Myocyte (in vitro differentiated cells): ENCODE measurements at regions not wholly inside any gene's neighbourhood (a gene's known extent, or its start where the extent isn't known, plus 50 kb on each side); places are given as distances from the start of the nearest gene placed in this dataset.
A peak's percentile ranks its signal among the peaks of the same experiment; 100 is the strongest.
"Not testable (repeated sequence)": the region's sequence is repeated elsewhere in the genome, so short reads cannot be mapped to it uniquely, and the experiment has no call there.

Experiments
- DNase-seq: peaks from one replicate; pipeline ENCODE4 v3.0.0-alpha.2; 2012; ENCODE audit warnings: low read depth

GRCh38 chr4:188918787-188919186 lies 779.5 kb downstream of the TRIML1 start:
- no peak for DNase-seq

DNA sequence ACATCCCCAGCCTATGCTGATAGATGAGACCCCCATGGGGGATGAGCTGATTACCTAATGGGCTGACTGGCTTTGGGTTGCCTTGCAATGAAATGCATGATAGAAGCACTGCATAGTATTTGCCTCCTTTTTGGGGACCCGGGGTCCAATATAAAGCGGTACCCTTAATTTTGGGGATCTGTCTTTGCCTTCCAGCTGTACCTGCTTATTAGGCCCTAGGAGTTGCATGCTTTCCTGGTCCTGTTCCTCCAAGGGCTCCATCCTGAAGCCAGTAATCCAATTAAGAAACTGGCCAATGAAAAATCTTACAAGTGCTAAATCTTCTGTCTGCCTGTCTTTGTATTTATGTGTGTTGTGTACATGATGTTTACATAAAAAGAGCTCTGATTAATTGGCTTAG lies 791.6 kb downstream of the TRIML1 start:
- no peak for DNase-seq

- DNase-seq = no peak
These were observed 795.2 kb downstream of the TRIML1 start for GRCh38 chr4:188934320-188934962.

- DNase-seq = peak; percentile 83
These were observed 802.4 kb downstream of the TRIML1 start for GRCh38 chr4:188941524-188942119.

DNA sequence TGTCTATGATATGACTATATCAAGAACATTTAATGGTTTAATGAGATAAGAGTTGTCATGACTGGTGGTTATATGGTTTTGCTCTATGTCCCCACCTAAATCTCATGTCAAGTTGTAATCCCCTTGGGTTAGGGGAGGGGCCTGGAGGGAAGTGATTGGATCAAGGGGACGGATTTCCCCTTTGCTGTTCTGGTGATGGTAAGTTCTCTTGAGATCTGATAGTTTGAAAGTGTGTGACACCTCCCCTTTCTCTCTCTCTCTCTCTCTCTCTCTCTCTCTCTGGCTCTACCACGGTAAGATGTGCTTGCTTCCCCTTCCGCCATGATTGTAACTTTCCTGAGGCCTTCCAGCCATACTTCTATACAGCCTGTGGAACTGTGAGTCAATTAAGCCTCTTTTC lies 803.4 kb downstream of the TRIML1 start:
- DNase-seq = peak; percentile 42

DNA sequence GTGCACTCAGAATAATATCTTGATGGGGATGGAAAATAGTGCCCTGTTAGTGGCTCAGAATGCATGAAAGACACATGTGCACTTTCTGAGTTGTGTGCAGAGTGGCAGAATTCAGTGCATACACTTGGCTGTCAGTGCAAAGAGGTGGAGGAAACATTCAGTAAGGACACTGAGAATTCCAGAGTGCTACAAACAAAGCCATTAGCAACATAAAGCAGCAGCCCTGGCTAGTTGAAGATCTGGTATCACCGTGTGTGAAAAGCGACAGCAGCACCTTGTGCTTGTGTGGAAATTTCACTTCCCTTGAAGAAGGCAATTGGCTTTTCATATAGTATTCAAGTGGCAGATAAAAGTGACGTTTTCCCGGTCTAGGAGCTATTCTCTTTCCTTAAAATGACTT lies 810.4 kb downstream of the TRIML1 start:
- no peak for DNase-seq

GRCh38 chr4:188955066-188955465 lies 815.8 kb downstream of the TRIML1 start:
- no peak for DNase-seq

DNA sequence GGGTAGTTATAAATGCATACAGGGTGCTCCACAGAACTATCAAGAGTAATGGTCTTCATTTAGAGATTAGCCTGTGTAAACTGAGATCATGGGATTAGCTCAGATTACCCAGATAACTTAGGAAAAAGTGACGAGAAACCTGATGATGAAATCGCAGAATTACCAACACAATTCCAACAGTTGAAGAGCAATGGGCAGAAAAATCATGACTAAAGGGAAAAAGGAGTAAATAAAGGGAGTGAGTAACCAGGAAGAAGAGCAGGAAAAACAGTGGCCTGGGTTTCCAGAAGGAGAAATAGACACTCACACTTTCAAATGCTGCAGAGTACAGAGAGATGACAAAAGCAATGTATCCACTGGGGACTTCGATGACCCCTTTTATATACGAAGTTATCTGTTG lies 817.3 kb downstream of the TRIML1 start:
- DNase-seq = no peak

- no peak for DNase-seq
These were observed 819.1 kb downstream of the TRIML1 start for GRCh38 chr4:188958346-188958745.

DNA sequence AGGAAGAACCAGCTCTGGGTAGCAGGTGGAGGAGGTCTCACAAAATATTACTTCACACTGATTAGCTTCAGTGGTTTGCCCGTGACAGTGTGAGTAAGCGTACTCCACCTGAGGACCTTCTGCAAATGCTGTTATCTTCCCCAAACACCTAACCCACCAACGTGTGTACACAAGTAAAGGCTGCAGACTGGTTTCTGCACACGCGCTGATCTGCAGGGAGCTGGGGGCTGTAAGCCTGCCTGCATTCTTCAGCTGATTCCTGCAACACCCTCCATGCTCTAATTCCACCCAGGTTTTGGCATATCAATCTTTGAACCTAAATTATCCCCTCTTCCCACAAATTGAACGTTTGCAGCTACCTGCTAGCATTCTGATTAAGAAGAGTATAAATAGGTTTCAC lies 820.2 kb downstream of the TRIML1 start:
- no peak for DNase-seq

GRCh38 chr4:188960411-188961093 lies 821.3 kb downstream of the TRIML1 start:
- DNase-seq = no peak

- peak; percentile 32 for DNase-seq
These were observed 831.9 kb downstream of the TRIML1 start for GRCh38 chr4:188971125-188971524.

- DNase-seq = no peak
These were observed 836.0 kb downstream of the TRIML1 start for GRCh38 chr4:188975271-188975670.

- DNase-seq = peak; percentile 64
These were observed 837.4 kb downstream of the TRIML1 start for GRCh38 chr4:188976644-188977115.

- not testable (repeated sequence) for DNase-seq
These were observed 838.0 kb downstream of the TRIML1 start for GRCh38 chr4:188977232-188977631.

DNA sequence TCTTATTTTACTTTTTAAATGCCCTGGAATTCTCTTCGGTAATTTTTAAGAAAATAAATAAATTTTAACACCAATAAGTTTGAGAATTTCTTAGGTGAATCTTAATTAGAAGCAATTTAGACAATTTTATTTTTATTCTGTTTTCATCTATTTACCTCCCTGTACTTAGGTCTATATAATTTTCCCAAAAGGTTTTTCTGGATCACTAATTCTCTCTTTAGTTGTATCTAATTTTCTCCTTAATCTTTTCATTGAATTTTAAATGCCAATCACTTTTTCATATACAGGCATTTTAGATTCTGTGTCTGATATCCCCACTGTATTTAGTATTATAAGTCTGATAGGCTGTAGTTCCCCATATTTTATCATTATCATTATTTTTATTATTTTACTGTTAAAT lies 845.3 kb downstream of the TRIML1 start:
- DNase-seq = no peak

GRCh38 chr4:188986271-188986689 lies 847.0 kb downstream of the TRIML1 start:
- peak; percentile 22 for DNase-seq

DNA sequence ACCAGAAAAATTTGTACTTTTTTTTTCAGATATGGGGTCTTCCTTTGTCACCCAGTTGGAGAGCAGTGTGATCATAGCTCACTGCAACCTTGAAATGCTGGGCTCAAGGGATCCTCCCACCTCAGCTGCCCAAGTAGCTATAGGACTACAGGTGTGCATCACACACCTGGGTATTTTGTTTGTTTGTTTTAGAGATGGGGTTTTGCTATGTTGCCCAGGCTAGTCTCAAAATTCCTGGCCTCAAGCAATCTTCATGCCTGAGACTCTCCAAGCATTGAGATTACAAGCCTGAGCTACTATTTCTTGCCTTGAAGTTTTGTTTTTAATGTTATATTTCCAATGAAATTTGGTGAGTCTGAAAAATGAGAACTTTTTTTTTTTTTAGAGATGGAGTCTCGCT lies 847.8 kb downstream of the TRIML1 start:
- no peak for DNase-seq

DNA sequence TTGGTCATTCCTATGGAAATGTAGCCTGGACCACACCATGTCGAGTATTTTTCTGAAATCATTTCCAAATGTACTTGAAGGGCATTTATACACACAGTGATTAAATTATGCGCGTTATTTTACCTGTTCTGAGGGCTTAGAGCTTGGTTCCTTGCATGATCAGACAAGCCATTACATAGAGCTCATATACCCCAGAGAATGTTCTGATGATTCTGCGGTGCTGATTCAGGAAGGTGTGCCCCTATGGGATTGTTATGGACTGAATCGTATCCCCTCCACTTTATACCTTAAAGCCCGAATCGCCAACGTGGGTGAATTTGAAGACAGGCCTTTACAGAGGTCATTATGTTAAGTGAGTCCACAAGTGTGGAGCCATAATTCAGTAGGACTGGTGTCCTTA lies 848.9 kb downstream of the TRIML1 start:
- DNase-seq = no peak

DNA sequence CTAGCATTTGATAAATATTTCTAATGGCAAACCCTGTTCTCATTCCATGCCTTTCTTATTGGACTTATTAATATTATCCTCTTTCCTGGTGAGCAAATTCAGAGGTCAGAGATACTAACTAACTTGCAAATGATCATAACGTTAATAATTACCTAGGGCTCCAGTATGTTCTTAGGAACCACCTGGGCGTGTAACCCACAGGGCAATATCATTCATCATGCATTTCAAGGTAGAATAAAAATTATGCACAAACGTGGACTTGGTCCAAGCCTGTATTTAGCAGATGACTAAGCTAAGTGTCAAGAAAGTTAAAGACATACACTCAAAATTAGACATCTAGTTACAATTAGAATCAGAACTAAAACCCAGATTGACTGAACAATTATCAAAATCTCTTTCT lies 850.1 kb downstream of the TRIML1 start:
- DNase-seq = no peak

- no peak for DNase-seq
These were observed 853.5 kb downstream of the TRIML1 start for GRCh38 chr4:188992706-188993105.

GRCh38 chr4:188993871-188994270 lies 854.6 kb downstream of the TRIML1 start:
- no peak for DNase-seq
